ENCODE measurements at regions not wholly inside any gene's neighbourhood (a gene's known extent, or its start where the extent isn't known, plus 50 kb on each side); places are given as distances from the start of the nearest gene placed in this dataset.
A peak's percentile ranks its signal among the peaks of the same experiment; 100 is the strongest.
"Not testable (repeated sequence)": the region's sequence is repeated elsewhere in the genome, so short reads cannot be mapped to it uniquely, and the experiment has no call there.

GRCh38 chr5:111942661-111943401, 185.8 kb upstream of the NREP start:
- no peak for DNase-seq (ENCODE audit: low spot score)

- no peak for DNase-seq (ENCODE audit: low spot score)
These were observed 185.2 kb upstream of the NREP start for GRCh38 chr5:111942201-111942600.

- DNase-seq (ENCODE audit: low spot score) = no peak
These were observed 180.1 kb upstream of the NREP start for GRCh38 chr5:111937094-111937493.

GRCh38 chr5:111935835-111936234, 178.8 kb upstream of the NREP start:
- no peak for DNase-seq (ENCODE audit: low spot score)

DNA sequence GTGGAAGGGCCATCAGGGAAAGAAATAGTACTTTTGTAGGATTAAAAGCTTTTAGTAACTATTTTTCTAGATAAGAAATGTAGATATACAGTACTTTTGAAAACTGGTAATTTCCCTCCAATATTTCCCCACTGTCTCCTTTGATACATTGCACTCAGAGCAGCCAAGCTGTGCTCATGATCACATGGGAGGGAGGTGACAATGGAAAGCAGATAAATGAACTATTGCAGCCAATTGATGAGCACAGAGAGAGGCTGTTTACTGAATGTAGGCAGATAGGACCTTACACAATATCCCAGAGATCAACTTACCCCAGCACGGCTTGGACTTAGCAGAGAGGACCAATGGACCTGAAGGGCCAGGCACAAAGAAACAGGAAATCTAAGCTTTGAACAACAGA, 178.0 kb upstream of the NREP start:
- no peak for DNase-seq (ENCODE audit: low spot score)

DNA sequence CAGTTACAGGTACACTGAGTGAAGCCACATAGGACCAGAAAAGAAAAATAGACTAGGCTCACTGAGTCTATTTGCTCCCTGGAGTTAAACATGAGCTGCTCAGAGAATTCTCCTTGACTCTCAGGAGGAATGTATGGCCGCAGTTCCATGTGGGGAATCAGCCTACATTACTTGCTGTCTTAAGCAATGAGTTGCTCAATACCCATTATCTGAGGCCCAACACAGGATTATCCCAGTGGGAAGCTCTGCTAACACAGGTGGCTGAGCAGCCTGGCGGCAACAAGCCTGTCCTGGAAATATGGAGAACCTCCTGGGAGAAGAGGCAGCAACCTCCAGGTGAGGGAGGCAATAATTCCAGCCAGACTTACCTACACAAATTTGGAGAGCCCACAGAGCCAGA, 177.5 kb upstream of the NREP start:
- DNase-seq (ENCODE audit: low spot score) = no peak

GRCh38 chr5:111933086-111933485, 176.1 kb upstream of the NREP start:
- DNase-seq (ENCODE audit: low spot score) = no peak

DNA sequence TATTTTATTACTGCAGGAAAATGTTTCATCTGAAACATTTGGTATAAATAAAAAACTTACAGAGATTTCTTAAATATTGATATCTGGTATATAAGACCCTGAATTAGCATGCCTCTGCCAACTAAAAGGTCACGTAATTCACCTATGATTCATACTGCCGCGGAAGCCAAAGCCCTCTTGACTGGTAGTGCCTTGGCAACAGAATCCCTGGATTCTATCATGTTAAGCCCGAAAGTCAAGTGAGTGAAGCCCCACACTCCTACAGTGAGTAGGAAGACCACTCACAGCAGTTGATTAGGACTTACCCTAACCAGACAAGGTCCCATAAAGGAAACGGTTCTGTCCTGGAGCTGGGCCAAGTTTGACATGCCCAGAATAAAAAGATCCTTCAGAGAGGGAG, 175.6 kb upstream of the NREP start:
- no peak for DNase-seq (ENCODE audit: low spot score)

DNA sequence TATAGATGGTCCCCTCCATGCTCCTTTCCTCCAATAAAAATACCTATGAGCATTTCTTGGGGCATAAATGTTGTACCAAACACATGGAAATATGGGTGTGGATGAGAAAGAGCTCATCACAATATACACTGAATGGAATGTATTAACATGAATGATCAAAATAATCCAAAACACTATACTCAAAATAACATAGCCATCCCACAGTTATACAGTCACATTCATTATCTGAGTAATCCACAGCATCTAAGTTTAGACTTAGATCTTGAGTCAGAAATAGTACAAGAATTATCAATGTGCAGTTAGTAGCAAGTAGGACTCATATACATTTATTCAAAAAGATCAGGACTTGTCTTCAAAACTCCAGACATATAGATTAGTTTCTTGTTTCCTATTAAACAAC, 175.2 kb upstream of the NREP start:
- no peak for DNase-seq (ENCODE audit: low spot score)

- DNase-seq (ENCODE audit: low spot score) = no peak
These were observed 174.7 kb upstream of the NREP start for GRCh38 chr5:111931655-111932054.

DNA sequence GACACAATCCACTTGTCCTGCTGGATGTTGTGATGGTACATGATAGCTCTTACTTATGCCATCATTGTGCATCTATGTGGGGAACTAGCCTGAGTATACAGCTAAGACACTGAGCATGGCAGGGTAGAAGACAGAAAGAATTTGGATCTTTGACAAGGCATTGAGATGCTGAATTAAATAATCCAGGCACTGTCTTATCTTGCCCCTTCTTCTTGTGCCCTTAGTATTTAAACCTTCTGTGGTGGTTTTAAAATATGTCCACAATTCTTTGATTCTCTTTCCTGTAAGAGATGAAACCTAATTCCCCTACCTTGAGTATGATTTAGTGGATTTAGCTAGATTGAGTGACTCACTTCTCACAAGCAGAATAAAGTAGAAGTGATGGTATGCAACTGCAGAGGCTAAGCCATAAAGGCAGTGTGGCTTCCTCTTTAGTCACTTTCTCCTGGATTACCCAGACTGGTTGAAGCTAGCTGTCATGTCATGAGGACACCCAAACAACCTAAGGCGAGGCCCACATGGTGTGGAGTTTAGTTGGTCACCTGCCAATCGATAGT, 174.0 kb upstream of the NREP start:
- DNase-seq (ENCODE audit: low spot score) = no peak

- DNase-seq (ENCODE audit: low spot score) = no peak
These were observed 173.5 kb upstream of the NREP start for GRCh38 chr5:111930449-111930848.

- no peak for DNase-seq (ENCODE audit: low spot score)
These were observed 172.9 kb upstream of the NREP start for GRCh38 chr5:111929867-111930266.

DNA sequence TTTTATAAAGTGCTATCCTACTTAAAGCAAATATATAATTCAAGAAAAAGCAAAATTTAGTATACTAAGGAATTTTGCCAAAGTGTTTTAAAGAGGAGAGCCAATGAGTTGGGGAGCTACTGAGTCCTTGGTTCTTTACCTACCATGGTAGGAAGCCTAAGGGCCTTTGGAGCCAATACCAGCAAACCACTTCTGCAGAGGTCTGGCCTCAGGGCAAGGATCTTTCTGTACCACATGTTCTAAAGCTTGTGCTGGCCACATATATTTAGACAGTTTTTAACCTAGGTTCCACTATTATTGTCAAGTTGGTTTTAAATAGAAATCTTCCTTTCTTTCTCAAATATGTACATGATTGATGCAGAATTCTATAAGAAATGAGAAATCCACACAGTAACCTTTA, 172.3 kb upstream of the NREP start:
- DNase-seq (ENCODE audit: low spot score) = no peak

DNA sequence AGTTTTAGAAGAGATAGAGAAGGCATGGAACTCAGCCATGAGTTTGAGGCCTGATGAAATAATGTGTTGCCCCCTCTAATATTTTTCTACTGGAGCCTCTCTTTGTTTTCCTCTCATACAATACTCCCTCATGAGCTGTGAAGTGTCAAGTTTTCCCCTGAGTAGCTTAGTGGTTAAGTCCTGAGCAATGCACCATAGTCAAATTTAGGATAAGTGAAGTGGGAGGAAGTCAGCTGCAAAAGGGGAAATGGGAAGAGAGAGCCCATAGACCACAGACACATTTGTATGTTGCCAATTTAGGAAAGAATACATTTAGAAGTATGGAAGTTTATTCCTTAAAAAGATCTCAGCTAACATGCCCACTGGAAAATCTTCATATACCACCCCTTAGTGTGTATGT, 171.5 kb upstream of the NREP start:
- DNase-seq (ENCODE audit: low spot score) = no peak

GRCh38 chr5:111927191-111927590, 170.2 kb upstream of the NREP start:
- DNase-seq (ENCODE audit: low spot score) = no peak

DNA sequence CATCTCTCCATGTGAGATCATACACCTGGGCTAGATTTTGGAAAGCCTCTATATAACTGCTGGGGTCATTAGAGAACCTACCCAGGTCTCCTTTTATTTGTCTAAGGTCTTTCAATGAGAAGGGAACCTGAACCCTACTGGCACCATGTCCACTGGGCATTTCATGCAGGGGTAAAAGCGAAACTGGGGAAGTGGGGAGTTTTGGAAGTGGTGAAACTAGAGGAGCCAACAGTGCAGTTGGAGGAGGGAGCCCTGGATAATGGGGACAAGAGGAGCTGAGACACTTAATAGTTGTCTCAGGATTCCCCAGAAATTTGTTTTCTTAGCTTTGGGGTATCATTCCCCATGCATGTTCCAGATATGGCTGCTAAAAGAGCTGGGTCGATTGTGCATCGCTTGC, 169.0 kb upstream of the NREP start:
- DNase-seq (ENCODE audit: low spot score) = no peak

- DNase-seq (ENCODE audit: low spot score) = peak; percentile 7
These were observed 165.3 kb upstream of the NREP start for GRCh38 chr5:111922344-111922743.

- DNase-seq (ENCODE audit: low spot score) = not testable (repeated sequence)
These were observed 164.7 kb upstream of the NREP start for GRCh38 chr5:111921691-111922090.

GRCh38 chr5:111914966-111915636, 158.1 kb upstream of the NREP start:
- DNase-seq (ENCODE audit: low spot score) = no peak

DNA sequence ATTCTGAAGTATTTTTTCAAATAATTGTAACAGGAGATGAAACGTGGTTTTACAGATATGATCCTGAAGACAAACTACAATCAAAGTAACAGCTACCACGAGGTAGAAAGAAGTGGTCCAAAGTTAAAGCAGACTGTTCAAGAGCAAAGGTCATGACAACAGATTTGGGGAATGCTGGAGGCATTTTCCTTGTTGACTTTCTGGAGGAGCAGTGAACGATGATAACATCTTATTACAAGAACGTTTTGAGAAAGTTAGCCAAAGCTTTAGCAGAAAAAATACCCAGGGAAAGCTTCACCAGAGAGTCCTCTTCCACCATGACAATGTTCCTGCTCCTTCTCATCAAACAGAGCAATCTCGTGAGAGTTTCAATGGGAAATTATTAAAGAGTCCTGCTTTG, 145.4 kb upstream of the NREP start:
- no peak for DNase-seq (ENCODE audit: low spot score)

DNA sequence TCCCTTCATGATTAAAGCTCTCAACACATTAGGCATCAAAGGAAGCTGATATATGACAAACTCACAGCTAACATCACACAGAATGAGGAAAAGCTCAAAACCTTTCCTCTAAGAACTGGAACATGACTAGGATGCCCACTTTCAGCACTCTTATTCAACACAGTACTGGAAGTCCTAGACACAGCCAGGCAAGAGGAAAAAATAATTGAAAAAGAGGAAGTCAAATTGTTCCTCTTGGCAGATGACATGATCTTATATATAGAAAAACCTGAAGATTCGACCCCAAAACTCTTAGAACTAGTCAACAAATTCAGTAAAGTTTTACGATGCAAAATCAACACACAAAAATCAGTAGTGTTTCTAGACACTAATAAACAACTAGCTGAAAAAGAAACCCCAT, 144.3 kb upstream of the NREP start:
- DNase-seq (ENCODE audit: low spot score) = no peak

DNA sequence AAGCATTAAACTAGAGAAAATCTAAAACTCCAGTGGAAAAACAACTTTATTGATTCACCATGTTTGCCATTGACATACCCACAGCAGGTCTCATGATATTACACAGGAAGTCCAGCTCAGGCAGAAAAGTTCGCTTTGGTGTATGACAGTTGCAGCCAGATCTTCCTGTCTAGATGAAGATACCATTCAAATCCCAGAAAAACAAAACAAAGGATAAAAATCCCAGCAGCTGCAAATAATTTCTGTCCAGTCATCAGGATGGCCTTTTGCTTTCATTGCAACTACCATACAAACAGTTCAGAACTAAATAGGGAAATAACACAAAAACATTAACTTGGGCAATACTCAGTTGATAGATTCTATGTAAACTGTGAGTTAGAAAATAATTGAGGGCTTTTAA, 136.0 kb upstream of the NREP start:
- DNase-seq (ENCODE audit: low spot score) = no peak

DNA sequence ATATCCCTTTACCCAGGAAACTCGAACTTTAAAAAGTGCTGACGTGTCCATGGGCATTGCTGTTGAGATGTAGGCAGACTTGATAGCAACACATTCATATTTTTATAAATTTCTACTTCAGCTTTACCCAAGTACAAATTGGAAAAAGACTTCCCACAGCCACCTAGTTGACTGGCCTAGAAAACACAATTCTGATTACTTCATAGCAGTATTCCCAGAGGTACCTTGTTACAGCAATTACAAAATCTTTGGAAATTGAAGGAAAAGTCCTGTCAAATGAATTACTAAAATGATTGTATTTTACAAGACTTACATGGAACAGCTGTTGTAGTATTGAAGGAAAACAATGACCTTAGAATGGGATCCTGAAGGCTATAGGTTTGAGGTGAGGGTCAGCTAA, 130.7 kb upstream of the NREP start:
- no peak for DNase-seq (ENCODE audit: low spot score)

Data from Ammon's horn (tissue), 1 donor.